ENCODE measurements at regions not wholly inside any gene's neighbourhood (a gene's known extent, or its start where the extent isn't known, plus 50 kb on each side); places are given as distances from the start of the nearest gene placed in this dataset.

DNA sequence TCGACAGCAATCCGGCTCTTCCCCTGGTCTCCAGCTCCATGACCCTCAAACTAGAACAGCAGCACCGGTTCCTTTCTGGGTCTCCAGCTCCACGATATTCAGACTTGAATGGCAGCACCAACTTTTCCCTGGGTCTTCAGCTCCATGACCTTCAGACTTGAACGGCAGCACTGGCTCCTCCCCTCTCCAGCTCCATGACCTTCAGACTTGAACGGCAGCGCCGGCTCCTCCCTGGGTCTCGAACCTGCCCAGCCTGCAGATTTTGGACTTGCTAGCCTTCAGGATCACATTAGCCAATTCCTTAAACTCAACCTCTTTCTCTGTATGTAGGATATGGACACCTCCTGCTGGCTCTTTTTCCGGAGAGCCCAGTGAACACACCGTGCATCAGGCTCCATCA is 350.9 kb downstream of the PREX1 start:
- H3K27me3 ChIP-seq (ENCODE audit: low read depth, low read length): no peaks in the 10 kb centered on the region
- no peaks in the 10 kb centered on the region for H3K9me3 ChIP-seq (ENCODE audit: control insufficient read depth in 1 of 2, low read length in 2 of 2)

DNA sequence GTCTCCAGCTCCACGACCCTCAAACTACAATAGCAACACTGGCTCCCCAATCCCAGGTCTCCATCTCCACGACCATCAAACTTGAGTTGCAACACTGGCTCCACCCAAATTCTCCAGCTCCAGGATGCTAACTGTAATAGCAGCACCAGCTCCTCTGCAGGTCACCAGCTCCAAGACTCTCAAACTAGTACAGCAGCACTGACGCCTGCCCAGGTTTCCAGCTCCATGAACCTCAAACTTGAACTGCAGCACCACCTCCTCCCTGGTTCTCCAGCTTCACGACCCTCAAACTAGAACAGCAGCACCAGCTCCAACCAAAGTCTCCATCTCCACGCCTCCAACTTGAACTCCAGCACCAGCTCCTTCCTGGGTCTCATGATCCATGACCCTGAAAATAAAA is 353.8 kb downstream of the PREX1 start:
- no peaks in the 10 kb centered on the region for H3K9me3 ChIP-seq (ENCODE audit: control insufficient read depth in 1 of 2, low read length in 2 of 2)
- H3K27me3 ChIP-seq (ENCODE audit: low read depth, low read length): no peaks in the 10 kb centered on the region
- H3K36me3 ChIP-seq (ENCODE audit: control insufficient read depth in 1 of 2, insufficient read depth in 2 of 2, low read length in 2 of 2): no peaks in the 10 kb centered on the region
- no peak overlapping the region for H3K27ac ChIP-seq (ENCODE audit: low read length)
- no peak overlapping the region for H3K4me3 ChIP-seq (ENCODE audit: low read depth in 1 of 2, low read length in 2 of 2)
- no peaks in the 10 kb centered on the region for H3K4me1 ChIP-seq (ENCODE audit: control insufficient read depth in 1 of 2, insufficient read depth in 2 of 2, low read length in 2 of 2)

More for the DNA sequence above, 350.9 kb downstream of the PREX1 start:
- H3K4me3 ChIP-seq (ENCODE audit: low read depth in 1 of 2, low read length in 2 of 2): no peak overlapping the region
- H3K36me3 ChIP-seq (ENCODE audit: control insufficient read depth in 1 of 2, insufficient read depth in 2 of 2, low read length in 2 of 2): no peaks in the 10 kb centered on the region
- no peak overlapping the region for H3K27ac ChIP-seq (ENCODE audit: low read length)
- H3K4me1 ChIP-seq (ENCODE audit: control insufficient read depth in 1 of 2, insufficient read depth in 2 of 2, low read length in 2 of 2): no peaks in the 10 kb centered on the region

DNA sequence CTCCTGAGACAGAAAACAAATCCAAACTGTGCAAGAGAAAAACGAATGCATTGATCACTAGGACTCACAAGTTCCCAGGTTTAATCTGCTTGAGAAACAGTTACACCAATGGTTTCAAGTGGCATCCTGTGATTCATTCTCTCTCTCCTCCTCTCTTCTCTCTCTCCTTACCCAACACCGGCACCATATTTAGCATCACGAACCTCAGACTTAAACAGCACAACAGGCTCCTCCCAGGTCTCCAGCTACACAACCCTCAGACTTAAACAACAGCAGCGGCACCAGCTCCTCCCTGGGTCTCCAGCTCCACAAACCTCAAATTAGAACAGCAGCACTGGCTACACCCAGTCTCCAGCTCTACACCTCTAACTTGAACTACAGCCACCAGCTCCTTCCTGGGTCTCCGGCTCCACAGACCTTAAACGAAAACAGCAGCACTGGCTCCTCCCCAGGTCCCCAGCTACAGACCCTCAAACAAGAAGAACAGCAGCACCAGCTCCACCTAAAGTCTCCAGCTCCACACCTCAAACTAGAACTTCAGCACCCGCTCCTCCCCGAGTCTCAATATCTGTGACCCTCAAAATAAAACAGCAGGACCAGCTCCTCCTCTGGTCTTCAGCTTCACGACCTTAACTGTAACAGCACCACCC is 355.9 kb downstream of the PREX1 start:
- Histone ChIP-seq H3K36me3 (ENCODE audit: control insufficient read depth in 1 of 2, insufficient read depth in 2 of 2, low read length in 2 of 2) (no peaks in the 10 kb centered on the region), H3K4me1 (ENCODE audit: control insufficient read depth in 1 of 2, insufficient read depth in 2 of 2, low read length in 2 of 2) (no peaks in the 10 kb centered on the region), H3K27ac (ENCODE audit: low read length) (no peak overlapping the region), H3K27me3 (ENCODE audit: low read depth, low read length) (no peaks in the 10 kb centered on the region), H3K9me3 (ENCODE audit: control insufficient read depth in 1 of 2, low read length in 2 of 2) (no peaks in the 10 kb centered on the region), H3K4me3 (ENCODE audit: low read depth in 1 of 2, low read length in 2 of 2) (no peak overlapping the region)

DNA sequence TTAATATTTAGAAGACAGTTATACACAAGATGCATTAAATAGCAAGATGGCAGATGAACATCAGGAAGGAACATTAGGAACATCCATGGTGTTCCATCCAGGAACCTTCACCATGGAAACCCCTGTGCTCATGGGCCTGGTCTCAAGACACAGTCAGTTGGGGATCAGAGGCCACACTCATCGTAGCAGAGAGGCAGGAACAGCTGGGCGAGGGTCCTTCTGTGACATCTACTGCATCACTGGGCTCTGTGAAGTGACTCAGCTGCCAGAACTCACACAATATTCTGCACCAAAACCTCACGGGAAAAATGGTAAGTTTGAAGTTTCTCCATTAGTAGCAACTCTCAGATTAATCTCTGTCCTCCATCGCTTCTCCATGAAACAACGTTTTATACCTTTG is 356.6 kb downstream of the PREX1 start:
- H3K27me3 ChIP-seq (ENCODE audit: low read depth, low read length): no peaks in the 10 kb centered on the region
- no peaks in the 10 kb centered on the region for H3K36me3 ChIP-seq (ENCODE audit: control insufficient read depth in 1 of 2, insufficient read depth in 2 of 2, low read length in 2 of 2)

DNA sequence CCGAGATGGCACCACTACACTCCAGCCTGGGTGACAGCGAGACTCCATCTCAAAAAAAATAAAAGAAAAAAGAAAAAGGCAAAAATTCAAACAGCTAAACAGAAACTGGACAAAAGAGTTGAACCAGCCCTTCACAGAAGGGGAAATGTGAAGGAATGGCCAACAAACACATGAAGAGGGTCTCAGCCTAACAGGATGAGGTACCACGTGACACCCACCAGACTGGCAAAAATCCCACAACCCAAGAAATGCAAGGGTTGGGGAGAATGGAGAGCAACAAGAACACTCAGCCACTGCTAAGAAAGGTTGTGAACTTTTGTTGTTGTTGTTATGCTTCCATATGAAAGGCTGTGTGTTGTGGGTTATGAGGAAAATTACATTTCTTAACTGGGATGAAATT is 357.7 kb downstream of the PREX1 start:
- H3K4me3 ChIP-seq (ENCODE audit: low read depth in 1 of 2, low read length in 2 of 2): no peak overlapping the region
- no peaks in the 10 kb centered on the region for H3K27me3 ChIP-seq (ENCODE audit: low read depth, low read length)
- no peaks in the 10 kb centered on the region for H3K36me3 ChIP-seq (ENCODE audit: control insufficient read depth in 1 of 2, insufficient read depth in 2 of 2, low read length in 2 of 2)
- H3K27ac ChIP-seq (ENCODE audit: low read length): no peak overlapping the region
- H3K9me3 ChIP-seq (ENCODE audit: control insufficient read depth in 1 of 2, low read length in 2 of 2): no peaks in the 10 kb centered on the region
- no peaks in the 10 kb centered on the region for H3K4me1 ChIP-seq (ENCODE audit: control insufficient read depth in 1 of 2, insufficient read depth in 2 of 2, low read length in 2 of 2)

More for the DNA sequence above, 356.6 kb downstream of the PREX1 start:
- Histone ChIP-seq H3K27ac (ENCODE audit: low read length) (no peak overlapping the region), H3K9me3 (ENCODE audit: control insufficient read depth in 1 of 2, low read length in 2 of 2) (no peaks in the 10 kb centered on the region), H3K4me1 (ENCODE audit: control insufficient read depth in 1 of 2, insufficient read depth in 2 of 2, low read length in 2 of 2) (no peaks in the 10 kb centered on the region), H3K4me3 (ENCODE audit: low read depth in 1 of 2, low read length in 2 of 2) (no peak overlapping the region)

DNA sequence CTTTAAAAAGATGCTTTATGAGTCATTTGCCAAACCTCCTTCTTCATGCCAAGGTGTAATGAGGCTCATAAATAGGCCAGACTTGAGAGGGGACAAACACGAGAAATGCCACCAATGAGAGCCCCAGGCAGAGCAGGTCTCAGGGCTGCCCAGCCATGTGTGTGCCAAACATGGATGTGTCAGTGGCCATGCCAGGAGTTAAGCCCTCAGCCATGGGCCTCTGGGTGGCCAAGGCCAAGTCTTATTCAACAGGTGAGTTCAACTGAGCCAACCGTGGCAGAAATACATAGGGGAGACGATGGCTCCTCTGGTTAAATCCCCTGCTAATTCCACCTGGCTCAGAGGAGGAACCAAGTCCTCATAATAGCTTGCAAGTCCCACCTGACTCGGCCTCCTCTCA is 358.8 kb downstream of the PREX1 start:
- no peaks in the 10 kb centered on the region for H3K4me1 ChIP-seq (ENCODE audit: control insufficient read depth in 1 of 2, insufficient read depth in 2 of 2, low read length in 2 of 2)
- no peaks in the 10 kb centered on the region for H3K27me3 ChIP-seq (ENCODE audit: low read depth, low read length)
- no peaks in the 10 kb centered on the region for H3K9me3 ChIP-seq (ENCODE audit: control insufficient read depth in 1 of 2, low read length in 2 of 2)
- no peaks in the 10 kb centered on the region for H3K36me3 ChIP-seq (ENCODE audit: control insufficient read depth in 1 of 2, insufficient read depth in 2 of 2, low read length in 2 of 2)
- no peak overlapping the region for H3K27ac ChIP-seq (ENCODE audit: low read length)
- H3K4me3 ChIP-seq (ENCODE audit: low read depth in 1 of 2, low read length in 2 of 2): no peak overlapping the region

DNA sequence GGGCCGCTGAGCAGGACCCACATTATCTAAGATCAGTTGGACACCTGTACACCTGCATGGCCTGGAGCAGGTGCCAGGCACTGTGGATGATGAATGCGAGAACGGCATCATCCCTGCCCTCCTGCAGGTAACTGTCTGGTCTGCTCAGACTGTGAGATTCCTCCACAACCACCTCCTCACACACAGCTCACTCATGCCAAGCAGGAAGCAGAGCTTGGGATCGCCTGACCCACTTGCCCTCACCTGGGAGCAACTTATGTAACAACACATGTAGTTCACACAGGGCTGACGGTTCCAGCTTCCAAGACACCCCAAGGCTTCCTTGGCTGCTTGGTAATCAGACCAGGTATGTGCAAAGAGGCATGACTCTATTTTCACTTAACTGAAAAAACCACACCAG is 359.2 kb downstream of the PREX1 start:
- no peaks in the 10 kb centered on the region for H3K4me1 ChIP-seq (ENCODE audit: control insufficient read depth in 1 of 2, insufficient read depth in 2 of 2, low read length in 2 of 2)
- H3K36me3 ChIP-seq (ENCODE audit: control insufficient read depth in 1 of 2, insufficient read depth in 2 of 2, low read length in 2 of 2): no peaks in the 10 kb centered on the region
- H3K27ac ChIP-seq (ENCODE audit: low read length): no peak overlapping the region
- no peaks in the 10 kb centered on the region for H3K27me3 ChIP-seq (ENCODE audit: low read depth, low read length)
- no peak overlapping the region for H3K4me3 ChIP-seq (ENCODE audit: low read depth in 1 of 2, low read length in 2 of 2)
- H3K9me3 ChIP-seq (ENCODE audit: control insufficient read depth in 1 of 2, low read length in 2 of 2): no peaks in the 10 kb centered on the region

DNA sequence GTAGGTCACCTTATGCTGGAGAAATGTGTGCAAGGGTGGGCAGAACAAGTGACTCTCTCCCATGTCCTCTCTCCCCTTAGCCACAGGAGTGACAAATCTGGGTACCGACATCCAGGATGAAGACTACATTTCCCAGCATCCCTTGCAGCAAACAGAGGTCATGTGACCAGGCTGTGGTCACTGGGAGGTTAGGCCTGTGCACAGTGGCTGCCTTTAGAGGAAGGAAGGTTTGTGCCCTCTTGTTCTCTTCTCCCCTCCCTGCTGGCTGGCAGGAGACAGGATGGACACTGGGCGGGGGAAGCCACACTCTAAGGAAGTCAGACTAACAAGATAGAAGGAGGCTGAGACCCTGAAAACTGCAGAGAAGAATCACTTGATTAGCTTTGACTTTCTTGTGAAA is 360.2 kb downstream of the PREX1 start:
- H3K4me1 ChIP-seq (ENCODE audit: control insufficient read depth in 1 of 2, insufficient read depth in 2 of 2, low read length in 2 of 2): no peaks in the 10 kb centered on the region
- no peaks in the 10 kb centered on the region for H3K36me3 ChIP-seq (ENCODE audit: control insufficient read depth in 1 of 2, insufficient read depth in 2 of 2, low read length in 2 of 2)
- no peaks in the 10 kb centered on the region for H3K9me3 ChIP-seq (ENCODE audit: control insufficient read depth in 1 of 2, low read length in 2 of 2)
- H3K4me3 ChIP-seq (ENCODE audit: low read depth in 1 of 2, low read length in 2 of 2): no peak overlapping the region
- no peak overlapping the region for H3K27ac ChIP-seq (ENCODE audit: low read length)
- no peaks in the 10 kb centered on the region for H3K27me3 ChIP-seq (ENCODE audit: low read depth, low read length)

DNA sequence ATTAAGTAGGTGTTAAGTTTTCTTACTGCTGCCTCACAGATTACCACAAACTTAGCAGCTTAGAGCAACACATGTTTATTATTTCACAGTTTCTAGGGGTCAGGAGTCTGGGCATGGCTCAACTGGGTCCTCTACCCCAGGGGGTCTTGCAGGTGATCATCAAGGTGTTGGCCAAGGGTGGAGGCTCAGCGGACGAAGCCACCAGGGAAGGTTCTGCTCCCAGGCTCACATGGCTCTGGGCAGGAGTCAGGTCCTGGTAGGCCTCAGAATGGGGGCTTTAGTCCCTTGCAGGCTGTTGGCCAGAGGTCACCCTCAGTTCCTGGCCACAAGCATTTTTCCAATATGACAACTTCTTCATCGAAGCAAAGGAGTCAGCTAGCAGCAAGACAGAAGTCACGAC is 362.5 kb downstream of the PREX1 start:
- Histone ChIP-seq H3K27me3 (ENCODE audit: low read depth, low read length) (no peaks in the 10 kb centered on the region), H3K36me3 (ENCODE audit: control insufficient read depth in 1 of 2, insufficient read depth in 2 of 2, low read length in 2 of 2) (no peaks in the 10 kb centered on the region), H3K9me3 (ENCODE audit: control insufficient read depth in 1 of 2, low read length in 2 of 2) (no peaks in the 10 kb centered on the region), H3K4me3 (ENCODE audit: low read depth in 1 of 2, low read length in 2 of 2) (no peak overlapping the region), H3K27ac (ENCODE audit: low read length) (no peak overlapping the region), H3K4me1 (ENCODE audit: control insufficient read depth in 1 of 2, insufficient read depth in 2 of 2, low read length in 2 of 2) (no peaks in the 10 kb centered on the region)

DNA sequence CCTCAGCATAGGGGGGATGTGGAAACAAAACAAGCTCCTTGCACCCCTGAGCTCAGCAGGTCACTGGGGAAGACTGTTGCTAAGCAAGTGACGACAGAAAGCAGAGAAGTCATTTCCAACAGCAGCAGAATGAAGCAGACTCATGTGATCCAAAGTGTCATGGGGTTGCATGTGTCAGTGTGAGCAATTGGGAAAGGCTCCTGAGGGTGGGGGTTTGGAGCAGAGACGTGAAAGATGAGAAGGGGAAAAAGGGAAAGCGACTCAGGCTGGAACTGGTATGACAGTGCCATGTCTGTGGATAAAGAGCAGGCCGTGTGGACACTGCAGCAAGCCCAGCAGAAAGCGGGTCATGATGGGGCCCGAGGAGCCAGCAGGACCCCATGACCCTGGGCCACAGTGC is 363.9 kb downstream of the PREX1 start:
- no peaks in the 10 kb centered on the region for H3K36me3 ChIP-seq (ENCODE audit: control insufficient read depth in 1 of 2, insufficient read depth in 2 of 2, low read length in 2 of 2)
- no peaks in the 10 kb centered on the region for H3K9me3 ChIP-seq (ENCODE audit: control insufficient read depth in 1 of 2, low read length in 2 of 2)
- H3K4me3 ChIP-seq (ENCODE audit: low read depth in 1 of 2, low read length in 2 of 2): no peak overlapping the region
- H3K4me1 ChIP-seq (ENCODE audit: control insufficient read depth in 1 of 2, insufficient read depth in 2 of 2, low read length in 2 of 2): no peaks in the 10 kb centered on the region
- H3K27ac ChIP-seq (ENCODE audit: low read length): no peak overlapping the region
- no peaks in the 10 kb centered on the region for H3K27me3 ChIP-seq (ENCODE audit: low read depth, low read length)

DNA sequence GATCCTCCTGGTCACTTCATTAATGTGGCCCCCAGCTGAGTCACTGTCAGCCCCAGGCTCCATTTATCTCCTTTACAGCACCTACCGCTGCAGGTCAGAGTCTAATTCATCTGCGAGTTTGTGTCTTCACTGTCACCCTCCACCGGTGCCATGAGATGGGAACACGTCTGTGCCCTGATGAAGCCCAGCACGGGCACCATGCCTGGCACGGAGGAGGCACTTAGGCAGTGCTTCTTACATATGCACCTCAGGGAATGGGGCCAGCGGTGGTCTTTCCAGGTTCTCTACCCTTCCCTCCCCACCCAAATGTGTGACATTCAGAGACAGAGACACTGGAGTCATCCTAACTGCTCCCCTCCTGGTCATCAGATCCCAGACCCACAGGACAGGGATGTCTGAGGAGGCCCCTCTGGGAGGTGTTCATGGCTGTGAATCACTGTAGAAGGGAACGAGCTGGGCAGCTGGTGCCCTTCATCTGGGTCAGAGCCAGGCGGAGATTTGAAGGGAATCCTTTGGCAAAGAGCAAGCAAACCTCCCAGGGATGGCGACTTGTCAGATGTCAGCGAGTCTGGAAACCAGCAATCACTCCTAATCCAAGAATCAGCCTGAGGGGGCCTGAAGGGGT is 364.6 kb downstream of the PREX1 start:
- Histone ChIP-seq H3K36me3 (ENCODE audit: control insufficient read depth in 1 of 2, insufficient read depth in 2 of 2, low read length in 2 of 2) (no peaks in the 10 kb centered on the region), H3K4me1 (ENCODE audit: control insufficient read depth in 1 of 2, insufficient read depth in 2 of 2, low read length in 2 of 2) (no peaks in the 10 kb centered on the region), H3K4me3 (ENCODE audit: low read depth in 1 of 2, low read length in 2 of 2) (no peak overlapping the region), H3K27ac (ENCODE audit: low read length) (no peak overlapping the region), H3K9me3 (ENCODE audit: control insufficient read depth in 1 of 2, low read length in 2 of 2) (no peaks in the 10 kb centered on the region), H3K27me3 (ENCODE audit: low read depth, low read length) (no peaks in the 10 kb centered on the region)

DNA sequence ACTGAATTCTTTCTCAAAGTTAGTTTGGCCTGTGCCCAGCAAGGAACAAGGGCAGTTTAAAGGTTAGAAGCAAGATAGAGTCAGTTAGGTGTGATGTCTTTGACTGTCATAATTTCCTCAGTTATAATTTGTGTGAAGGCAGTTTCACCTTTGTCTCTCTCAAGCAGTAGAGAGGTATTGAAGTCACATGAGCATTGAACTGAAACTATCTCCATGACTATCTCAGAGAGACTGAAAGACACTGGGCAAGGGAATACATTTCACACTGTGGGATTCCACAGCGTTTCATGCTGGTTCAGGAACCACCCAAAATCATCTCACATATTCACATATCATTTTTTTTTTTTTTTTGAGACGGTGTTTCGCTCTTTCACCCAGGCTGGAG is 366.1 kb downstream of the PREX1 start:
- H3K9me3 ChIP-seq (ENCODE audit: control insufficient read depth in 1 of 2, low read length in 2 of 2): no peaks in the 10 kb centered on the region
- no peaks in the 10 kb centered on the region for H3K27me3 ChIP-seq (ENCODE audit: low read depth, low read length)
- H3K4me1 ChIP-seq (ENCODE audit: control insufficient read depth in 1 of 2, insufficient read depth in 2 of 2, low read length in 2 of 2): no peaks in the 10 kb centered on the region
- H3K4me3 ChIP-seq (ENCODE audit: low read depth in 1 of 2, low read length in 2 of 2): no peak overlapping the region
- H3K36me3 ChIP-seq (ENCODE audit: control insufficient read depth in 1 of 2, insufficient read depth in 2 of 2, low read length in 2 of 2): no peaks in the 10 kb centered on the region
- no peak overlapping the region for H3K27ac ChIP-seq (ENCODE audit: low read length)

All from muscle layer of duodenum (tissue), 2 donors.